ENCODE measurements at regions not wholly inside any gene's neighbourhood (a gene's known extent, or its start where the extent isn't known, plus 50 kb on each side); places are given as distances from the start of the nearest gene placed in this dataset.

- no peak for TF ChIP-seq CTCF (IDR thresholded peaks at IDR 0.05; ENCODE audit: insufficient read depth, low read length, poor library complexity, severe bottlenecking)
- no peak for DNase-seq (ENCODE audit: extremely low read depth, insufficient read length)
- no peaks in the 10 kb centered on the region for H3K27me3 ChIP-seq (replicated peaks; ENCODE audit: control insufficient read depth, insufficient read depth, low read length)
- no peak overlapping the region for H3K4me3 ChIP-seq (replicated peaks; ENCODE audit: low read depth, low read length)
- no peaks in the 10 kb centered on the region for H3K36me3 ChIP-seq (ENCODE audit: control insufficient read depth, insufficient read depth, low read length)
Observed at GRCh38 chr12:92074889-92075288, 70.8 kb downstream of the BTG1 start.

- no peak for DNase-seq (ENCODE audit: extremely low read depth, insufficient read length)
- H3K4me3 ChIP-seq (replicated peaks; ENCODE audit: low read depth, low read length), result no peak overlapping the region
- H3K36me3 ChIP-seq (ENCODE audit: control insufficient read depth, insufficient read depth, low read length), result no peaks in the 10 kb centered on the region
Observed at GRCh38 chr12:92073094-92073493, 72.6 kb downstream of the BTG1 start.

GRCh38 chr12:92072112-92072511, 73.5 kb downstream of the BTG1 start:
- no peaks in the 10 kb centered on the region for H3K27me3 ChIP-seq (replicated peaks; ENCODE audit: control insufficient read depth, insufficient read depth, low read length)

More at GRCh38 chr12:92073094-92073493, 72.6 kb downstream of the BTG1 start:
- TF ChIP-seq CTCF (IDR thresholded peaks at IDR 0.05; ENCODE audit: insufficient read depth, low read length, poor library complexity, severe bottlenecking), result no peak
- H3K27me3 ChIP-seq (replicated peaks; ENCODE audit: control insufficient read depth, insufficient read depth, low read length), result no peaks in the 10 kb centered on the region

GRCh38 chr12:92070864-92071445, 74.7 kb downstream of the BTG1 start:
- no peak for DNase-seq (ENCODE audit: extremely low read depth, insufficient read length)
- H3K27me3 ChIP-seq (replicated peaks; ENCODE audit: control insufficient read depth, insufficient read depth, low read length), result no peaks in the 10 kb centered on the region

More at GRCh38 chr12:92072112-92072511, 73.5 kb downstream of the BTG1 start:
- no peak overlapping the region for H3K4me3 ChIP-seq (replicated peaks; ENCODE audit: low read depth, low read length)
- no peak for DNase-seq (ENCODE audit: extremely low read depth, insufficient read length)
- TF ChIP-seq CTCF (IDR thresholded peaks at IDR 0.05; ENCODE audit: insufficient read depth, low read length, poor library complexity, severe bottlenecking), result no peak
- H3K36me3 ChIP-seq (ENCODE audit: control insufficient read depth, insufficient read depth, low read length), result no peaks in the 10 kb centered on the region

GRCh38 chr12:92070054-92070863, 75.4 kb downstream of the BTG1 start:
- no peak for TF ChIP-seq CTCF (IDR thresholded peaks at IDR 0.05; ENCODE audit: insufficient read depth, low read length, poor library complexity, severe bottlenecking)
- no peak overlapping the region for H3K4me3 ChIP-seq (replicated peaks; ENCODE audit: low read depth, low read length)
- H3K36me3 ChIP-seq (ENCODE audit: control insufficient read depth, insufficient read depth, low read length), result no peaks in the 10 kb centered on the region
- H3K27me3 ChIP-seq (replicated peaks; ENCODE audit: control insufficient read depth, insufficient read depth, low read length), result no peaks in the 10 kb centered on the region
- no peak for DNase-seq (ENCODE audit: extremely low read depth, insufficient read length)

More at GRCh38 chr12:92070864-92071445, 74.7 kb downstream of the BTG1 start:
- no peak for TF ChIP-seq CTCF (IDR thresholded peaks at IDR 0.05; ENCODE audit: insufficient read depth, low read length, poor library complexity, severe bottlenecking)
- no peaks in the 10 kb centered on the region for H3K36me3 ChIP-seq (ENCODE audit: control insufficient read depth, insufficient read depth, low read length)
- no peak overlapping the region for H3K4me3 ChIP-seq (replicated peaks; ENCODE audit: low read depth, low read length)

All from GM06990 (cell line).